Ammon's horn (tissue), 1 donor: ENCODE measurements at regions not wholly inside any gene's neighbourhood (a gene's known extent, or its start where the extent isn't known, plus 50 kb on each side); places are given as distances from the start of the nearest gene placed in this dataset.
"Not testable (repeated sequence)": the region's sequence is repeated elsewhere in the genome, so short reads cannot be mapped to it uniquely, and the experiment has no call there.

ENCODE experiments used
- DNase-seq: peaks from one replicate; pipeline ENCODE4 v3.0.0-alpha.2; 2016; ENCODE audit warnings: low spot score

DNA sequence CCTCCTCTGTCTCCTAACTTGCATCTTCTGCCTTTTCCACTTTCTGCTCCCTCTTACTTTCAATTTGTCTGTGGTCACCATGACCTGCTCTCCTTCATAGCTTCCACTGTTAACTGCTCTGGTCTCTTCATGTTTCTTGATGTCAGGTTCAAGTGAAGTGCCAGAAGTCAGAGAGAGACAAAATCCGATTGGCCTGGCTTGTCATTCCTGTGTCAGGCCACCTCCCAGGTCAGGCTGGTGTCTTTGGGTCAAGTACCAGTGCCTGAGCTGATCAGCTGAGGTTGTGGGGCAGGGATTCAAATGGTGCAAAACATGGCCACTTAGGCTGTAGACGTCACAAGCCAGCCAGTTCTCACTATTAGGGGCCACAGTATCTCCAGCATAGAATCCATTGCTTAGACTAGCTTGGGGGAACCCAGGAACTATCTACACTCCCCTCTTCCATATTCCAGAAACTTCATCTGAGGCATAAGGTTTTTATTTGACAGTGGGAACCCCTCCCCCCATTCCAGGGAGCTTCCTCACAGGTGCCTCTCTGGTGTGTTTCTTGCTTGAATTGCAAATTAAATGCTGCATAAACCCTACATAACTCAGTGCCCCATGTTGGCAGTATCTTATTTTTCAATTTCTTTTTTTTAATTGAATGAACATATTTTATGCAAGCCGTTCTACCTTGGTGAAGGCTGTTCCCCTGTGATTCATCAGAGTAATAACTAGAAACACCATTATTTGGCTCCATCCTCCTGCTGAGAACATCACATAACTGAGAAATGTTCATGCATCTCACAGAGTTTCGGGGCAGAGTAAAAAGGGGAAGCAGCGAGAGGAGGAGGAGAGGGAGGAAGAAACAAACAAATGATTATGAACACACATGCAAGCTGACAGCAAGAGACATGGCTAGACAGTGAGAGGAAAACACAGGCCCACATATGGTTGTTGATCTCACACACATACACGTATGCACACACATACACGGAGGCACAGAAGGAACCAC is 175.8 kb downstream of the TLE3 start:
- DNase-seq, result no peak

DNA sequence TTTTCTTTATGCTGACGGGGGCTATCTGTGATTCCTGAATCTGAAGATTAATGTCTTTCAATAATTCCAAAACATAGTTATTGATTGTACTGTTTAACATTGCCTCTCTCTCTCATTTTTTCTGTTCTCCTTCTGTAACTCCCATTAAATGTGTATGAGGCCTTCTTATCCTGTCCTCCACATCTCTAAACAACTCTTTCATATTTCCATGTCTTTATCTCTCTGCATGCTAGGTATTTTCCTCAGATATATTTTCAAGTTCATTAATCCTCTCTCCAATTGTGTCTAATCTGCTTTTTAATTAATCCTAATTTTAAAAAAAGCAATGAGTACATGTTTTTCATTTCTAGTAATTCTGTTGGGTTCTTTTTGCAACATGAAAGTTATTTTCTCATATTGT is 173.2 kb downstream of the TLE3 start:
- no peak for DNase-seq

DNA sequence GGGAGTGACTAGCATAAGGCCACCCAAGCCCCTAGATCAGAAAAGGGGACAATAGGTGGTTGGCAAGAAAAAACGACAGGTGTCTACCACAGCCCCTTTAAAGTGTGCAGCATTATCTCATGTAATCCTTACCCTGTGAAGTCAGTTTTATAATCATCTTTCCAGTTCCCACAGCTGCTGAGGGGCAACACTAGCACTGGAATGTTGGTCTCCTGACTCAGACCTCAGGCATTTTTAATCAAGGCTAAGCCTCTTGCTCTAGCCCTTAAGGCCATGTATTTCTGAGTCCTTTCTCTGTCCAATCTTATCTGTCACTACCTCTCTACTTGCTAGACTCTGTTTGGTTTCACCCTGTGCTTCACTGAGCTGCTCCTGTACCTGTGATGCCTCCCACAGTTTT is 171.7 kb downstream of the TLE3 start:
- DNase-seq, result no peak

DNA sequence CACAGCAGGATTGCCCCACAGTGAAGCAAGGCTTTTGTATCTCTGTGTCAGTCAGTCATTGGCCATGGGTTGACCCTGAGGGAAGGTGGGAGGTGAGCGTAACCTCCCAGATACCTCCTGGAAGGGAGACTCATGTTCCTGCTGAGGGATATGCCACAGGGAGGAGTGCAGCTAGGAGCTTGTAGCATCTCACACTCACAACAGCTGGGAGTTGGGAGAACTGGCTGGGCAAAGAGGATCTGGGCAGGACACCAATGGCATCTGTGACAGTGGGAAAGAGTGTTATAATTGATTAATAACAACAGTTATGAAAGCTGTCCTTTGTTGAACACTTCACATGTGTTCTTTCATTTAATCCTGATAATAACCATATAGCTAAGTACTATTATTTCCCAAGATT is 171.0 kb downstream of the TLE3 start:
- DNase-seq, result no peak

DNA sequence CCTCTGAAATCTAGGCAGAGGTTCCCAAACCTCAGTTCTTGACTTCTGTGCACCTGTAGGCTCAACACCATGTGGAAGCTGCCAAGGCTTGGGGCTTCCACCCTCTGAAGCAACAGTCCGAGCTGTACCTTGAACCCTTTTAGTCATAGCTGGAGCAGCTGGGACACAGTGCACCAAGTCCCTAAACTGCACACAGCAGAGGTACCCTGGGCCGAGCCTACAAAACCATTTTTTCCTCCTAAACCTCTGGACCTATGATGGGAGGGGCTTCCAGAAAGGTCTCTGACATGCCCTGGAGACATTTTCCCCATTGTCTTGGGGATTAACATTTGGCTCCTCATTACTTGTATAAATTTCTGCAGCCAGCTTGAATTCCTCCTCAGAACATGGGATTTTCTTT is 168.8 kb downstream of the TLE3 start:
- DNase-seq, result not testable (repeated sequence)

DNA sequence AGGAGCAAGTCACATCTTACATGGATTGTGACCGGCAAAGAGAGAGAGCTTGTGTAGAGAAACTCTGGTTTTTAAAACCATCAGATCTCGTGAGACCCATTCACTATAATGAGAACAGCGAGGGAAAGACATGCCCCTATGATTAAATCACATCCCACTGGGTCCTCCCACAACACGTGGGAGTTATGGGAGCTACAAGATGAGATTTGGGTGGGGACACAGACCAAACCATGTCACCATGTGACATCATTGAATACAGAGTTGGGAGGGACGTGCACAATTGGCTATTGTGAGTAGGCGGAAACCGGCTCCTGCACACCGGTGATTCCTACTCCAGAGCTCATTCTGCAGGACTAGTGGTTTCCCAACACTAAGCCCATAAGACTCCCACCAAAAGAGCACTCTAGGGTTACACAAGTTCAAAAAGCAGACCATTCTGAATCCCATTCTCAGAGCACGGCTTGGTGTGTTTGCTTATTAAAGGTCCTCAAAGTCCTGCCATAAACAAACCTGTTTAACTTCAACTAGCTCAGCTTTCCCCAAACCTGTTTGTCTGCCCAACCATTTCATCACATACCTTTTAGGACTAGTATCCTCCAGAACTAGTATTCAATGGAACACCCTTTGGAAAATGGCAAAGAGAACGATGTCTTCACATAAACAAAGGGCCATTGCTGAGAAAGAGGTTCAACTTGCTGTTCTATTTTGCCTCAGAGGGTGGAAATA is 167.6 kb downstream of the TLE3 start:
- no peak for DNase-seq

DNA sequence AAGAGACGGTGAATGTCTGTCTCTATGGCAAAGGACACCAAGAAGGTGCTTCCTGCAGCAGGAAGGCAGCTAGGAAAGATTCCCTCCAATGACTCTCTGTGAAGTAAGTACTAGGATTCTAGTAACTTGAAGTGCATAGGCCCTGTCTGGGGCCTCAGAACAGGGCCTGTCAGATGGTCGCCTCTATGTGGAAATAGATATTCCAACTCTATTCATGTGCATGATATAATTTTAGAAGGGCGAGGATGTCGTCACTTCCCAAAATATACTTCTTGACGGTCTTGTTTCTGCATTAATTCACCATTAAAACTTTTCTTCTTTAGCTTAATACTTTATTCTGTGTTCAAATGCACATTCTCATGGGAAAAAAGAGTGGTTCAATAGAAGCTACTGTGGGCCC is 167.0 kb downstream of the TLE3 start:
- DNase-seq, result no peak

DNA sequence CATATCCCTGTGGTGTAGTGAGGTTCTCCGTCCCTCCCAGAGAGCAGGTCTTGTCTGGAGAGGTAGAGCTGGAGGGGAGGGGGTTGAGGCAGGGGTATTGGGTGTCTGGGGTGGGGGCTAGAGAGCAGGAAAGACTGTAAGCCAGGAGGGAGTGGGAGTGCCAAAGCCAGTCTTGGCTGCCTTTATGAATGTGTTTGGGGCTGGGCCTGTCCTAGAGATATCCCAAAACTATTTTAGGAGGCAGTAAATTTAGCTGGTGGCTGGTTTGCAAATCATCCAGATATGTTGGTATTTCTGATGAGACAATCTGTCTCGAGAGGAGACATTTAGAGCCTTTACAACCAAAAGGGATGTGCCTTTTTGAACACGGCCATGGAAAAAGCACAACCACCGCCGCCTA is 166.6 kb downstream of the TLE3 start:
- DNase-seq, result no peak

DNA sequence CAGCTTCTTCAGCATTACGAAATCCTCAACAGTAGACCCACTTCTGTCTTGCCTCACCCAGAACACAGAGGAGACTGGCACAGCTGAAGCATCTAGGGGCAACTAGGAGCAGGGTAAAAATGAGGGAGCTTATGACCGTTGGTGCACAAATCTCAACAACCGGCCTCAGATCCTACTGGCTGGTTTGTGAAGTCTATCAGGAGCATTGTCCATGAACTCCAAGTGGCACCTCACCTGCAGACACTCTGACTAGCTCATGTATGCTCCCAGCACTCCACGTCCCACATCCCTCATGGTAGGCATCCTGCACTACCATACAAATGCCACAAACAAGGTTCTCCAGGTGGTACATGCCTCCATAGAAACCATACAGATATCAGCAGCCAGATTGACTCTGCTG is 163.1 kb downstream of the TLE3 start:
- no peak for DNase-seq

DNA sequence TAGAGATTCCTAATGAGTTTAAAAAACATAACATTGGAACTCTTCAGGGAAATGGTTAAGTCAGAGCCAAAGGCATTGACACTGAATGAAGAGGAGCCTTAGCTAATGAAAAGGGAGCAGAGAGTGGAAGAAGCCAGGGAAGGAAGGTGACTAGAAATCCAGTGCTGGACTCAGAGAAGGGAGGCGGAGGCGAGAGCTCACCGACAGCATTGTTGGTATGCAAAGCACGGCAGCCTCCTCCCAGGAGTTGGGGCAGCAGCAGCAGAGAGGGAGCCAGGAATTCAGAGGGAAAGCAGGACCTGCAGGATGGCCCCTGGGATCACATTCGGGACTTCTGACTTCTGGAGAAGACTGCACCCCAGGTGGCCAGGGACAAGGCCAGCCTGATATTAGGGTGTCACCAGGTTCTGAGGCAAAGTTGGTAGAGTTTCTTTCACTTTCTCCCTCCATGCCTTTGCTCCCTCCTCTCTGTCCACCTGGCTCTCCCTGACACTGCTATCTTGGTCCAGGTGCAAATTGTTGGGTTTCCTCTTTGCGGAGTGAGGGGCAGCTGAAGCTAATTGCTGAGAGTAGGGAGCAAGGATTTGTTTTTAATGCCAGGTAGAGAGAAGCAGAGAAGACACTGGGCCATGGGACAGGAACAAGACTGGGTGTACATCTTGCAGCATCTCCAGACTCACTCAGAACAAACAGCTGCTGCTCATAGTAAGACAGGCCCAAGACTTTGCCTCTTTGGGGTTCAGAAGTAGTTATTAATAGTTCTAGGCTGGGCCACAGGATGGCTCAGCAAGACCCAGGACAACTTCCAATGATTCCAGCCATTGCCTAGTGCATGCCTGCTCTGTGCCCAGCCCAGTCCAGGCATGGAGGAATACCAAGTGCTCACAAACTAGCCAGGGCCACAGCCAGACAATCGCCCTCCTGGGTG is 157.9 kb downstream of the TLE3 start:
- peak; percentile 71 for DNase-seq

DNA sequence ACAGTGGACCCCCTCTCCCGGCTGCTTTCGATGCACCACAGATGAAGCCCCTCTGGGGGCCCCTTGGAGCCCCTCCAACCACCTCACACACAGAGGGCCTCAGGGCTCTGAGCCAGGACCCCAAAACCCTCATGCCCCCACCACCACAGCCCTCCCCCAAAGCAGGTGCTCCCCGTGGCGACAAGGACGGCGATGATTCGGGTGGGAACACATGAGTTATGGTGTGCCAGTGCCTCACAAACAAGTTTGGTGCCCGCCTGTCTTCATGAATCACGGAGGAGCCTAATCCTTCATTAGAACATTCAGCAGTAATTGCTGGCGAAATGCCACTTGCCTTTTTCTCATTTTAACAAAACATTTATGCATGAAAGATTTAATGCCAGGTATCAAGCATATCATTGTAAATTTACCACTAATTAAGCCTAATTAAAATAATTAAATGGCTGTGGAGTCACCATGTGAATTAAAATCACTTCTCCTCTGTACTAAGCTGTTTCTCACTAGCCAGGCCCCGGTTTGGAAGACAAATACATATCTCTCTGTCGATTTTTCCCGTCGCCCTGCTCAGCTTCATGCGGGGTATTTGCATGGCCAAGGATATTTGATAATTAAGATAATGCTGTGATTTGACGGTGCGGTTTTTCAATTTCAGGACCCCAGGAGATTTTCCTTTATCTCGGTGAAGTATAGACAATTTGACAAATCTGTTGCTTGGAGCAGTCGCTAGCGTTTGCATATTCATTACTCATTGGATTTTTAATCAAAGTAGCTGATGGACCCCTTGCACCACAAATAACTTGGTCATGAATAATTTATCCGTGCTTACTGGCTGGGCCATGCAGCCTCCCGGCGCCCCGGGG is 157.0 kb downstream of the TLE3 start:
- no peak for DNase-seq

DNA sequence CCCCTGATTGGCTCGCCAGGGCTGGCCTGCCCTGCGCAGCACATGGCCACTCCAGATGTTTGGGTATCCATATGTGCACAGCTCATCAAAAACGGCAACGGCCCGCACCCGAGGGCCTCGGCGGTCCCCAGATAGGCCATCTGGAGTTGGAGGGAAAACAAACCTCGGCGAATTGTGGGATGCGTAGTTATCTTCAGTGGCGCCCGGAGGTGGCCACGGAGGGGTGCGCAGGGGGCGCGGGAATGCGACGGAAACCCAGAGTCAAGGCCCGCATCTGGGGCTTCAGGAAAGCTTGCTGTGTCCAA is 156.5 kb downstream of the TLE3 start:
- no peak for DNase-seq

DNA sequence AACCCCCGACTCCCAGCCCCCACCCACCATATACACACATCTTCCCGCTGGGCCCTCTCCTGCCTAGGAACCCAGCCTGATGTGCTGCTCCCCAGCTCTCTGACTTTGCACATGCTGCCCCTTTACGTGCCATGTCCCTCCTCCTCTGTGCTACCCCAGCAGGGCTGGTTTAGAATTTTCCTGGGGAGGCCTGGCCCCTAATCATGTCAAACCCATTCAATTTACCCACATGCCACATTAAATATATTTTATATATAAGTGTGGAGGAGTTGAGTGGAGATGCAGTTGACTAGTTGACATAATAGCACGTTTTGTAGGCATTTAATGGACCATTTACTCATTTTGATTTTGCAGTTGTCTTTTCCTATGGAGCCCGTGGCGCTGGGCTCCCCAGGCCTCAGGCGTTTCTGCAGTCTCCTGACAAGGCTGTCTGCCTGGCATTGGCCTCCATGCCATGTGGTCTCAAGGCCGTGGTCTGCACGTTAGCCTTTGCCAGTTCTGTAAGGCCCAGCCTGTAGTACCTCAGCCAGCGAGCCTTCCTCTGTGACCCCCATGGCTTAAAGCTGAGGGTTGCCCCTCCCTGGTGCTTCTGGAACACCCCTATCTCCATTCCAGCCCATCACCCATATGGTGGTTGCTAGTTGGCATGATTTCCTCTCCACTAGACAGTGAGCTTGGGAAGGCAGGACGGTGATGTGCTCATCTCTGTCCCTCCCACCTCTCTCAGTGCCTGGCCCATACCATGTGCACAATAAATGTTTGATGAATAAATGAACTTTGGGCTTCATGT is 155.8 kb downstream of the TLE3 start:
- no peak for DNase-seq

DNA sequence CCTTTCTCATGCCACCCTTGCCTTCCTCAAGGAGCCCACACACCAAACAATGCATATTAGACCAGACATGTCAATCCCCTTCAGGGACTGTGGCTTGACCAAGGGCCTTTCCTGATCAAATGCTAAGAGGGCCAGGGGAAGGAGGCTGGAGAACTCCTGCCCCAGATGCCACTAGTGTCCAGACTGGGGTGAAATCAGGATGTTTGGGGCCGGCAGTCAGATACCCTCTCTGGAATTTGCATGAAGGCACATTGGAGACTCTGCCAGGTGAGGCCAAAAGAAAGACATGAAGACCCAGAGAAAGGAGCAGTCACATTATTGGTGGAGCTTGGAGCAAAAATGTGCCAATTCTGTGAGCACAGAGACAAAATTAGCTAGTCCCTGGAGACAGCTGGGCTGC is 154.1 kb downstream of the TLE3 start:
- no peak for DNase-seq

DNA sequence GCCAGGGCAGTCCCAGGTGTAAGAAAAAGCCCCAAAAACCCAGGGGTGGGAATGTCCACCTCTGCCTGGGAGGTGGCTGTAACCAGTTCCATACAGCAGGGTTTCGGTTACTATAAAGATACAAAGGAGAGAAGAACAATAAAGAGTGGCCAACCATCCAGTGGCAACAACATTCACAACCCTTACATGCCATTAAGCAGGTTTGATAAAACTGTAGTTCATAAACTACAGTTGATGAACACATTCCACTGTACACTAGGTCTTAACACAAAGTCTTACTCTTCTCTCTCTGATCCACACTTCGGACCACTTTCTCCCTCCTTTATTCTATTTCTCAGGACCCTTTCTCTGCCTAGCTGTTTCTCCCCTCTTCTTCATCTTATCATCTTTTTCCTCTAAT is 152.0 kb downstream of the TLE3 start:
- DNase-seq, result no peak

DNA sequence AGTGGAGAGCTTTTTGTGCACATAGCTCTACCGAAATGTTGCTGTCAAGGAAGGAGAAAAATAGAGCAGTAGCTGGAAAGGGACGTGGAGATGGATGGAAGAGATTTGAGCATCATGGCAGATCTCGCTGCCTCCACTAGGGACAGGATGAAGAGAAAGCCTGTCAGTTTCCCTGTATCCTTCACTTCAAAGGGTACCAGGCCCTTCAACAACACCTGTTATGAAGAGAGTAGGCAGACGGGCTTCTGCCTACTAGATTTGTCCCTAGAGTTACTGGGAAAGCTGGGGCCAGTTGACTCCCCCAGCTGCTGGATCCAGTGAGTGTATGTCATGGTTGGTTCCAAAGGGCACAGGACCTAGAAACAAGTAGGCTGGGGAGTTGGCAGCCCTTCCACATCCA is 150.8 kb downstream of the TLE3 start:
- no peak for DNase-seq

DNA sequence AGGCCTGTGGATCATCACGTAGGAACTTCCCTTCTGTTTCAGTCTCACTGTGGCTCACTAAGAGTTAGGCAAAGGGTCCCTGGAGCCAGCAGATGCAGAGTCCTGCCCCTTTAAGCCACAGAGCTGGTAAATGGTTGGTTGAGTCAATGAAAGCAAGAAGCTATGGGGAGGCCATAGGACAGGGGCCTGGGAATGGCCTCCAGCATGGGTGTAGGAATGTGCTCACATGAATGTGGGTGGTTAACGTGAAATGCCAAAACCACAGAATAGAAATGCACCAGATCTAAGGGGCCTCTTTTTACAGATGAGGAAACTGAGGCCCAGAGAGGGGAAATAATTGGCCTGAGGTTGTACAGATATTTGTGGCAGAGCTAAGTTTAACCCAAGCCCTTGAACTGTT is 150.3 kb downstream of the TLE3 start:
- DNase-seq, result no peak

DNA sequence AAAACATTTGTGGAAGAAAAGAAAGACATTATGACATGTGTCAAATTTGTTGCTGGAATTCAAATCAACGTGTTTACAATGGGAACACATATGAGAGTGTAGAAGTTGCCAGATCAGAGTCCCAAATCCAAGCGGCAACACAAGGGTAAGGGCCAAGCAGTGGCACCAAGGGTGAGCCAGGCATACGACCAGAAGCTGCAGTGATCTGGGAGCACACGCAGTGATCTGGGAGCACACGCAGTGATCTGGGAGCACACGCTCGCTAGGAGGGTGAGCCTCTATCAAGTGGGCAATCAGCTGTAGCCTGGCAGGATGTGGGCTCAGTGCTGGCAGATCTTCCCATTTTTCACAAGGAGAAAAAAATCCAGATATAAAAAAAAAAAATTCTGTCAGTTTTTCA is 148.2 kb downstream of the TLE3 start:
- DNase-seq, result no peak

DNA sequence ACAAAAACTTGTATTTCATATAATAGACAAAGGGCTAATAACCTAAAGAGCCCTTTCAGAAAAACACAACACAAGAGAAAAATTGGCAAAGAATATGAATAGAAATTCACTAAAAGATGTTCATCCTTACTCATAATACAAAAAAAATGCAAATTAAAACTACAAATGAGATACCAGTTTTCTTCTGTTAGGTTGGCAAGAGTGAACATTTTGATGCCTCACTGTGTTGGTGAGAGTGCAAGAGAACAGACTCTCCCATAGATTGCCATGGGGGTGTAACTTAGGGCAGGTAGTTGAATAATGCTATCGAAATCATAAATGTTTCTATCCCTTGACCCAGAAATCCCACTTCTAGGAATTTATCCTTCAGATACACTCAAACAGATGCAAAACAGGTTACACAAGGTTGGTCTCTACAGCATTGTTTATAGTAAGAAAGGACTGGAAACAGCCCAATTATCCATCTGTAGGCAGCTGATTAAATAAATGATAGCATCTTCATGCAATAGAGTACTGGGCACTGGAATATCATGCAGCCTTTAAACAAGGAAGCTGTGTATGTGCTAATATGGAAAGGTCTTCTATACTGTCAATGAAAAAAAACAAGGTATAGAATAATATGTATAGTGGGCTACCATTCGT is 146.3 kb downstream of the TLE3 start:
- no peak for DNase-seq

DNA sequence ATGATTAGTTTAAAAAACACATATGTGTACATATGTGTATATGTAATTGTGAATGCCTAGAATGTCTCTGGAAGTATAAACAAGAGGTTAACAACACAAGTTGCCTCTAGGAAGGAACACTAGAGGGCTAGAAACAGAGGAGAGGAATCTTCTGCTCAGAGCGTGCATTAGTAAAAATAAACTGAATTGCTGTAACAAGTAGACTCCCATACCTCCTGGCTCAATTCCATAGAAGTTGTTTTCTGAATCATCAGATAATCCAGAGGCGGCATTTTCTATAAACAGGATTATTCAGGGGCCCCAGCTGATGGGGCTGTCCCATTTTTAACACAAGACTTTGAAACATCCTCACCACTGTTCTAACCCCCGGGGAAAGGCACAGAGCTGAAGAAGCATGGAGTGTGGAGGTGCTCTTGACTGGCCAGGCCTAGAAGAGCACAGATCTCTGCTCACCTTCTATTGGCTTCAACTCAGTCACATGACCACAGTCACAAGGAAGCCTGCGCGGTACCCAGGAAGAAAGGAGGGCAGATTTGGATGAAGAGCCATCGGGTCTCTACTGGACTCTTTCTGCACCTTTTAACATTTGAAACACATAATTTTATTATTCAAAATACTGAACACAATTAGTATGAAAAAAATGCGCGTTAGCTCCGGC is 145.7 kb downstream of the TLE3 start:
- no peak for DNase-seq
